Activated CD8-positive, alpha-beta T cell treated with anti-CD3 and anti-CD28 coated beads for 36 hours (primary cell): ENCODE measurements at regions not wholly inside any gene's neighbourhood (a gene's known extent, or its start where the extent isn't known, plus 50 kb on each side); places are given as distances from the start of the nearest gene placed in this dataset.

ENCODE experiments used
- ATAC-seq: fragments of 200-7000 bp; cut with Tn5 transposase; one replicate; pipeline ENCODE4 v1.10.0; 2021; ENCODE audit warnings: mild to moderate bottlenecking, moderate library complexity
- CTCF ChIA-PET: fragments of 350-600 bp; sonication (Branson Sonifier 250); formaldehyde crosslinking; loops from one replicate; lab custom pipeline; 2021; ENCODE audit warnings: antibody characterized with exemption; lab: Charles Lee
- POLR2A ChIA-PET: fragments of 350-600 bp; sonication (Branson Sonifier 250); formaldehyde crosslinking; loops from one replicate; lab custom pipeline; 2021; ENCODE audit warnings: antibody characterized with exemption; lab: Charles Lee
- DNase-seq: peaks from one replicate; pipeline ENCODE4 v3.0.0-alpha.2; 2020
- H3K27ac Mint-ChIP-seq: one replicate; pipeline ENCODE4 v1.8.0; 2021; ENCODE audit warnings: mild to moderate bottlenecking, mixed read lengths
- H3K27me3 Mint-ChIP-seq: one replicate; pipeline ENCODE4 v1.8.0; 2021; ENCODE audit warnings: mixed read lengths
- H3K36me3 Mint-ChIP-seq: one replicate; pipeline ENCODE4 v1.8.0; 2021; ENCODE audit warnings: low read depth, mixed read lengths
- H3K4me1 Mint-ChIP-seq: one replicate; pipeline ENCODE4 v1.8.0; 2021; ENCODE audit warnings: low read depth, mixed read lengths
- H3K4me3 Mint-ChIP-seq: one replicate; pipeline ENCODE4 v1.8.0; 2021; ENCODE audit warnings: mild to moderate bottlenecking, moderate library complexity, mixed read lengths
- H3K9me3 Mint-ChIP-seq: one replicate; pipeline ENCODE4 v1.8.0; 2021; ENCODE audit warnings: mixed read lengths
- intact Hi-C: fragments of 100-400 bp; cut with micrococcal nuclease; formaldehyde crosslinking; loops from one replicate; pipeline ENCODE4 v1.10.0; 2022
- TF ChIP-seq, protein P1 (sequence below): fragments of 200-600 bp; IDR thresholded peaks from one replicate; pipeline ENCODE4 v1.8.0; 2022; ENCODE audit warnings: antibody characterized with exemption, mild to moderate bottlenecking

GRCh38 chr2:211077216-211077767 is 520.9 kb downstream of the CPS1 start:
- H3K27ac Mint-ChIP-seq: no peak overlapping the region
- no peaks in the 10 kb centered on the region for H3K27me3 Mint-ChIP-seq
- no peaks in the 10 kb centered on the region for H3K4me1 Mint-ChIP-seq
- no peak overlapping the region for H3K4me3 Mint-ChIP-seq
- no peak for DNase-seq
- no peak for ATAC-seq
- POLR2A ChIA-PET: no interaction called here
- no peaks in the 10 kb centered on the region for H3K36me3 Mint-ChIP-seq
- CTCF ChIA-PET: no interaction called here
- intact Hi-C loops: no loop called here
- H3K9me3 Mint-ChIP-seq: peaks cover 1% of the 10 kb centered on the region
- TF ChIP-seq, protein P1, sequence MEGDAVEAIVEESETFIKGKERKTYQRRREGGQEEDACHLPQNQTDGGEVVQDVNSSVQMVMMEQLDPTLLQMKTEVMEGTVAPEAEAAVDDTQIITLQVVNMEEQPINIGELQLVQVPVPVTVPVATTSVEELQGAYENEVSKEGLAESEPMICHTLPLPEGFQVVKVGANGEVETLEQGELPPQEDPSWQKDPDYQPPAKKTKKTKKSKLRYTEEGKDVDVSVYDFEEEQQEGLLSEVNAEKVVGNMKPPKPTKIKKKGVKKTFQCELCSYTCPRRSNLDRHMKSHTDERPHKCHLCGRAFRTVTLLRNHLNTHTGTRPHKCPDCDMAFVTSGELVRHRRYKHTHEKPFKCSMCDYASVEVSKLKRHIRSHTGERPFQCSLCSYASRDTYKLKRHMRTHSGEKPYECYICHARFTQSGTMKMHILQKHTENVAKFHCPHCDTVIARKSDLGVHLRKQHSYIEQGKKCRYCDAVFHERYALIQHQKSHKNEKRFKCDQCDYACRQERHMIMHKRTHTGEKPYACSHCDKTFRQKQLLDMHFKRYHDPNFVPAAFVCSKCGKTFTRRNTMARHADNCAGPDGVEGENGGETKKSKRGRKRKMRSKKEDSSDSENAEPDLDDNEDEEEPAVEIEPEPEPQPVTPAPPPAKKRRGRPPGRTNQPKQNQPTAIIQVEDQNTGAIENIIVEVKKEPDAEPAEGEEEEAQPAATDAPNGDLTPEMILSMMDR: no peak

DNA sequence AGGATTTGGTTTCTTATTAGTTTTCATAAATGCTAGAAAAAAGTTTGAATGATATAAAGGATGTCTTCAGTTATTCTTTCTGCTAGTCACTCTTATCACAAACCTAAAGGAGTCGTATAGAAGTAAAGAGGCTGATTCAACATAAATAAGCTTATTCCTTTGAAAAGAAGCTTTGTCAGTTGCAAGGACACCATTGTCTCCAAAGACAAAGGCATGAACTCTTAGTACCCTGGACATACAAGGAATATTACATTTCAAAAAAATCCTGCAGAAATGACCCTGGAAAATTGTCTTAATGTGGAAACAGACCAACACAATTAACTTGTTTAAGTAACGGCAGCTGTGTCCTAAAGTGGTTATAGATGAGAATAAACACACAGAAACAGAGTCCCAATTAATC is 528.0 kb downstream of the CPS1 start:
- ChIA-PET POLR2A (no interaction called here), CTCF (no interaction called here)
- Mint-ChIP-seq H3K36me3 (no peaks in the 10 kb centered on the region), H3K27me3 (no peaks in the 10 kb centered on the region), H3K4me3 (no peak overlapping the region), H3K9me3 (no peaks in the 10 kb centered on the region), H3K27ac (no peak overlapping the region), H3K4me1 (no peaks in the 10 kb centered on the region)
- no peak for ATAC-seq
- TF ChIP-seq, protein P1: no peak
- DNase-seq: no peak
- intact Hi-C loops: no loop called here

DNA sequence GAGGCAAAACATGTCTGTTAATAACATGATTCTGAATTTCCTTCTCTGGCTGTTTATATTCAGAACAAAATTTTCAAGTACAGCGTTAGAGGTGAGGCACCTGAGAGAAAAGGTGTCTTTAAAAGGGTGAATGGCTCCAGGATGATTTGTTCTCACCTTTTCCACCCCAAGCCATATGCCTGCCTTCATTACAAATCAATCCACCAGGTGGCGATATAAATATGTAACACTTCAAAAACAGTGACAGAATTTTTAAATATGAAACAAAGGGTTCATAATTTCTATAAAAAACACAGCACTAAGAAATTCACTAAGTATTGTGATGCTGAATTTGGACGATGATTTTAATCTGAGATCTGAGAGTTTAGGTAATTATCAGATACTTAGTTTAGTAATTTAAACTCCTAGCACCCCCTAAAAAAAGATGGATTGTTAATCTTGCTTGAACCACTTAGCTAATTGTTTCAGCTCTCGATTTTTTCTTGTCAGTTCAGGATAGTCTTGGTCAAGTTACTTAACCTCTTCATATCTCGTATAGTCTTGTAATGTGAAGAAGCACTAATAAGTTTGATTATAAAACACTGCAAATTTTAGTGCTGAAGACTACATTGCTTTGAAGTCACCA is 528.8 kb downstream of the CPS1 start:
- CTCF ChIA-PET: interaction anchor here (1.2 to 2.3 kb wide), 4 partner anchors 9 to 1482 kb away, joined by 3 to 6 read pairs (median 6); no protein-coding TSS in a partner anchor
- Mint-ChIP-seq H3K27ac (no peak overlapping the region), H3K4me3 (no peak overlapping the region), H3K4me1 (no peaks in the 10 kb centered on the region), H3K27me3 (no peaks in the 10 kb centered on the region), H3K36me3 (no peaks in the 10 kb centered on the region), H3K9me3 (no peaks in the 10 kb centered on the region)
- TF ChIP-seq, protein P1: peak; percentile 63
- ATAC-seq: no peak
- peak; percentile 7 for DNase-seq
- intact Hi-C loops: no loop called here
- POLR2A ChIA-PET: no interaction called here

- CTCF ChIA-PET: interaction anchor here (0.7 to 2.3 kb wide), 5 partner anchors 8 to 1481 kb away, joined by 3 to 6 read pairs (median 5); no protein-coding TSS in a partner anchor
- no peak for DNase-seq
These were observed 529.6 kb downstream of the CPS1 start for GRCh38 chr2:211086049-211086448.

GRCh38 chr2:211089127-211089526 is 532.7 kb downstream of the CPS1 start:
- H3K36me3 Mint-ChIP-seq: no peaks in the 10 kb centered on the region
- no peaks in the 10 kb centered on the region for H3K27me3 Mint-ChIP-seq
- H3K4me3 Mint-ChIP-seq: no peak overlapping the region
- H3K4me1 Mint-ChIP-seq: no peaks in the 10 kb centered on the region
- H3K9me3 Mint-ChIP-seq: no peaks in the 10 kb centered on the region
- ATAC-seq (no peak), DNase-seq (no peak)
- intact Hi-C loops: no loop called here
- ChIA-PET CTCF (no interaction called here), POLR2A (no interaction called here)
- no peak overlapping the region for H3K27ac Mint-ChIP-seq
- TF ChIP-seq, protein P1: no peak

More at GRCh38 chr2:211086049-211086448, 529.6 kb downstream of the CPS1 start:
- Mint-ChIP-seq H3K4me1 (no peaks in the 10 kb centered on the region), H3K9me3 (no peaks in the 10 kb centered on the region), H3K27ac (no peak overlapping the region), H3K27me3 (no peaks in the 10 kb centered on the region), H3K4me3 (no peak overlapping the region), H3K36me3 (no peaks in the 10 kb centered on the region)
- intact Hi-C loops: no loop called here
- POLR2A ChIA-PET: no interaction called here
- TF ChIP-seq, protein P1: no peak
- no peak for ATAC-seq
